GM13977 (cell line): ENCODE measurements at regions not wholly inside any gene's neighbourhood (a gene's known extent, or its start where the extent isn't known, plus 50 kb on each side); places are given as distances from the start of the nearest gene placed in this dataset.

Experiments used
- DNase-seq: peaks from one replicate; pipeline ENCODE4 v3.0.0; 2012; ENCODE audit warnings: low spot score
- in situ Hi-C: fragments of 300-500 bp; cut with MboI; formaldehyde crosslinking; loops from one replicate; pipeline ENCODE4 v1.12.0; 2022; ENCODE audit warnings: low sequenced_read_pairs, low pct_unique_long_range_greater_than_20kb, mixed read lengths, inconsistent platforms; ENCODE audit not compliant: unreplicated experiment
- TF ChIP-seq, protein P1 (sequence below): IDR thresholded peaks from 2 replicates; pipeline ENCODE4 v1.5.1; 2012; ENCODE audit warnings: mild to moderate bottlenecking, control low read depth; ENCODE audit not compliant: insufficient read depth; ENCODE audit errors: extremely low read depth, missing control alignments

GRCh38 chr5:130267926-130268325 lies 363.7 kb downstream of the CHSY3 start:
- in situ Hi-C loops, result no loop called here
- DNase-seq, result no peak
- TF ChIP-seq, protein P1, sequence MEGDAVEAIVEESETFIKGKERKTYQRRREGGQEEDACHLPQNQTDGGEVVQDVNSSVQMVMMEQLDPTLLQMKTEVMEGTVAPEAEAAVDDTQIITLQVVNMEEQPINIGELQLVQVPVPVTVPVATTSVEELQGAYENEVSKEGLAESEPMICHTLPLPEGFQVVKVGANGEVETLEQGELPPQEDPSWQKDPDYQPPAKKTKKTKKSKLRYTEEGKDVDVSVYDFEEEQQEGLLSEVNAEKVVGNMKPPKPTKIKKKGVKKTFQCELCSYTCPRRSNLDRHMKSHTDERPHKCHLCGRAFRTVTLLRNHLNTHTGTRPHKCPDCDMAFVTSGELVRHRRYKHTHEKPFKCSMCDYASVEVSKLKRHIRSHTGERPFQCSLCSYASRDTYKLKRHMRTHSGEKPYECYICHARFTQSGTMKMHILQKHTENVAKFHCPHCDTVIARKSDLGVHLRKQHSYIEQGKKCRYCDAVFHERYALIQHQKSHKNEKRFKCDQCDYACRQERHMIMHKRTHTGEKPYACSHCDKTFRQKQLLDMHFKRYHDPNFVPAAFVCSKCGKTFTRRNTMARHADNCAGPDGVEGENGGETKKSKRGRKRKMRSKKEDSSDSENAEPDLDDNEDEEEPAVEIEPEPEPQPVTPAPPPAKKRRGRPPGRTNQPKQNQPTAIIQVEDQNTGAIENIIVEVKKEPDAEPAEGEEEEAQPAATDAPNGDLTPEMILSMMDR, result no peak

- in situ Hi-C loops, result no loop called here
- no peak for DNase-seq
- TF ChIP-seq, protein P1, result no peak
These were observed 356.2 kb downstream of the CHSY3 start for GRCh38 chr5:130260481-130260880.

DNA sequence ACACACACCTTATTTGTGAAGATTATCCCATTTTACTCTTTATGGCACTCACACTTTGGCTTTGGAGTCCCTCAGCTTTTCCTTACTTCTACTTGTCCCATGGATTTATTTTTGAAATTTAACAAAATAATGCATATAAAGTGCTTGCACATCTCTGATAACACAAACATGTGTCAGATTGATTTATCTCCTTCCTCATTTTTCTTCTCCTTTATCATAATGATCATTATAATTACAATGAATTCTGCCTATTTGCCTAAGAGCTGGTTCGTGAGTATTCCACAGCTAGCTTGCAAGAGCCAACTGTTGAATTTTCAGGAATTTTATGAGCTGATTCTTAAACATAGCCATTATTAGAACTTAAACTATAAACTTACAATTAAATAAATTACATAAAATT lies 347.7 kb downstream of the CHSY3 start:
- in situ Hi-C loops, result no loop called here
- DNase-seq, result no peak
- TF ChIP-seq, protein P1, result no peak

GRCh38 chr5:130243641-130244040 lies 339.4 kb downstream of the CHSY3 start:
- TF ChIP-seq, protein P1, result no peak
- in situ Hi-C loops, result no loop called here
- no peak for DNase-seq

- in situ Hi-C loops, result no loop called here
- no peak for DNase-seq
- TF ChIP-seq, protein P1, result no peak
These were observed 333.5 kb downstream of the CHSY3 start for GRCh38 chr5:130237721-130238120.
